GM19438 (cell line): ENCODE measurements at regions not wholly inside any gene's neighbourhood (a gene's known extent, or its start where the extent isn't known, plus 50 kb on each side); places are given as distances from the start of the nearest gene placed in this dataset.

Experiments
- ATAC-seq: cut with Tn5 transposase; IDR thresholded peaks from one replicate; pipeline ENCODE4 v1.9.1; 2021; ENCODE audit warnings: low read depth; ENCODE audit not compliant: unreplicated experiment

- ATAC-seq = no peak
Observed at GRCh38 chr13:102993348-102993747, 72.9 kb downstream of the SLC10A2 start.

GRCh38 chr13:102984210-102984609, 82.0 kb downstream of the SLC10A2 start:
- ATAC-seq = no peak

DNA sequence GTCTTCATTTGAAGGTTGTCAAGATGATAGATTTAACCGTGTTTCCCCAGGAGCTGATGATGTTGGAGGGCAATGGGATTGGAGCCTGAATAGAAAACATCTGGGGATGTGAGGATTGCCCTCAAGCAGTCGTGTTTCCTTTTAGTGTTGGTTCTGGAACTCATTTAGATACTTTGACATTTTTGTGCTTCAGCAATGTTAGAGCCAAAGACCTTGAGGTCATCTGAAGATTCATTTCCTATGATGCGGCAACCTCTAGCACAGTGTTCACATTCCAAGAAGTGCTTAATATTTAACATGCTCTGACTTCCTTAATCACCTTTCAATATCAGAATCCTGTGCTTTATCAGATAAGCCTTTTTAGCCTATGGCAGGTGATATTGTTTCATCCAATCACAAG, 82.7 kb downstream of the SLC10A2 start:
- no peak for ATAC-seq

- no peak for ATAC-seq
Observed at GRCh38 chr13:102980331-102980982, 85.8 kb downstream of the SLC10A2 start.

GRCh38 chr13:102978168-102978567, 88.0 kb downstream of the SLC10A2 start:
- ATAC-seq = no peak

GRCh38 chr13:102977471-102977870, 88.7 kb downstream of the SLC10A2 start:
- no peak for ATAC-seq

DNA sequence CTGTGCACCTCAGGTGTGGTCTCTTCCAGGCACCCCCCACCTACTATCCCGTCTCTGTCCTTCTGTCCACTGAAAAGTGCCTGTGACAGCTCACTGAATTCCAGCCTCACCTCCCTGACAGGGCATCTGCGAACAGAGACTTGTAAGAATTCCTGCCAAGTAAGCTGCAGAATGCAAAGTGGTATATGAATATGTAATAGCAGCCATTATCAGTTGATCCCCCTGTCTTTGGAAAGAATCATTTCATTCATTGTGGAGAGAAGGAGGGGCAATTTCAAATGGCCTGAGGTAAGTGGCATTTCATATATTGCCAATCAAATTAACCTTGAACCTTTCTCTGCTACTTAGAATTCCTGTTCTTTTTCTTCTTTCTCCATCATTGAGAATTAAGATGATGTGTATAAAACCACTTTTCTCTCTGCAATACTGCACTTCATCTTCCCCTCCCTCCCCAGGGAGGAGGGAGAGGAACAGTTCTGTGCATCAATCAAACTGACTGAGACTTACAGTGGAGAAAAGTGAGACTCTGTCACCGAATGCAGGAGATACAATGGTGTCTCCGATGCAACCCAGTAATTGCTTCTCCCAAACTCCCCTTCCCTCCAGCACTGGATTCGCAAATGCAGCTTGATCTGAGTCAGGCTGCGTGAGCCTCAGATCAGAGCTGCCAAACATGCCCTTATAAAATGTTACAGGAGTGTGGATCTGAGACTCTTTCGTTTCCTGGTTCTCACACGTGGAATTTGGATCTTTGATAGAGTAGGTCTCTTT, 91.7 kb downstream of the SLC10A2 start:
- ATAC-seq = no peak

DNA sequence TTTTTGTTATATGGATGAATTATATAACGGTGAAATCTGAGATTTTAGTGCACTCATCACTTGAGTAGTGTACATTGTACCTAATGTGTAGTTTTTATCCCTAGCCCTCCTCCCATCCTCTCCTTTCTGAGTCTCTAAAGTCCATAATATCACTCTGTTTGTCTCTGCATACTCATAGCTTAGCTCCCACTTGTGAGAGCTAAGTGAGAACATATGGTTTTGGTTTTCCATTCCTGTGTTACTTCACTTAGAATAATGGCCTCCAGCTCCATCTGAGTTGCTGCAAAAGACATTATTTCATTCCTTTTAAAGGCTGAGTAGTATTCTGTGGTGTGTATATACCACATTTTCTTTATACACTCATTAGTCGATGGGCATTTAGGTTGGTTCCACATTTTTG, 94.0 kb downstream of the SLC10A2 start:
- ATAC-seq = no peak

DNA sequence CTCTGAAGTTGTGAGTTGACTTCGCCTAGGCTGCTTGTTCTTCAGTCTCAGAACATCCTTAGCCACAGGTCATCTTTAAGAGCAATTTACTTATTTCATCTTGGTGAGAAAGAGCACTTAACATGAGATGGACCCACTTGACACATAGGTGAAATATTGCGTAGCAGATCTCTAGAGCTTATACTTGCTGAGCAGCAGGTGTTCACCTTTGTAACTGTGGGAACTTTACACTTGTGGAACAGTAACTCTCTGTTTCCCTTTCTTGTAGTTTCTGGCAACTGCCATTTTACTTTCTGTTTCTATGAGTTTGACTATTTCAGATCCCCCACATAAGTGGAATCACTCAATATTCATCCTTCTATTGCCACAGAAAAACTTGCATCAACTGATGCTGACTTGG, 95.7 kb downstream of the SLC10A2 start:
- ATAC-seq = peak; percentile 94

DNA sequence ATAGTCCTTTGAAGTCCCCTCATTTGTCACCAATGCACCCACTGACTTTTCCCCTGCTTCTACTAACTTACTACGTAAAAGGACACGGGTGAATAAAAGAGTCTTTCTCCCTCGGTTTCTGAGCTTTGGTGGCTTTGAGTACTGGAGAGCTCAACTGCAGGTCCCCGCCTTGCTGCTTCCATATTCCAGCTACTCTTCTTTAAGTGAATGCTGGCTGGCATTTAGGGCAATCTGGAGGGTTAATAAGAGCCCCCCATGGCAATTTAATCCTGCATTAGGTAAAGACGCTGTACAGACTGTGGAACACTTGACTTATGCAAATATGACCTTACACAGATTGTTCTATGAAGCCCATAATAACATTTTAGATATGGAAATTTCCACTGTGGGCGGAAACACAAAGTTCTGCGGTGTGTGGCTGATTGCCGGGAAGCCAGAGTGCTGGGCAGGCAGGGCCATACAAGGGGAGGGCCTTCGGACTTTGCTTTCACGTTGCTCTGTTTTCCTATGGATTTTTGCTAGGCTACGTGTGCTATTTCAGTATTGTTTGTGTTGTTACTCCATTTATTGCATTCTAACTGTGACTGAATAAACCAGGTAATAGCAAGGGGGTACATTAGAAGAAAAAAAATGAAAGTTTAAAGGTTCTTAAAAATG, 97.5 kb downstream of the SLC10A2 start:
- ATAC-seq = peak; percentile 46

DNA sequence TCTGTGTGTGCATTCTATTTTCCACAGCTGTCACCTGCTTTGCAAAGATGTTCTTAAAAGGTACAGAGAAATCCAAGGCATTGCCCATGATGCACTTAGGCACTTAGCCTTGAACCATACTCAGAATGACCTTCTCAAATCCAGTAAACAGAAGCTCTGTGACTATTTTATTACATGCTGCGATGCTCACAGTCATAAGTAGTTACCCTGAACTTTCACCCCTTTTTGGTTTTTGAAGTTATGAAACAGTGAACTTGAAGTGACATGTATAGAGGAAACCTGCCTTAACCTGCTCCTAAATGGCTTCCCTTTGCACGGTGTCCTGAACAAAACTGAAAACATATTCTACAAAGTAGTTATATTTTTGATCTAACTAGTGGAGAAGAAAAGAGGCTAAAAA, 100.4 kb downstream of the SLC10A2 start:
- no peak for ATAC-seq

DNA sequence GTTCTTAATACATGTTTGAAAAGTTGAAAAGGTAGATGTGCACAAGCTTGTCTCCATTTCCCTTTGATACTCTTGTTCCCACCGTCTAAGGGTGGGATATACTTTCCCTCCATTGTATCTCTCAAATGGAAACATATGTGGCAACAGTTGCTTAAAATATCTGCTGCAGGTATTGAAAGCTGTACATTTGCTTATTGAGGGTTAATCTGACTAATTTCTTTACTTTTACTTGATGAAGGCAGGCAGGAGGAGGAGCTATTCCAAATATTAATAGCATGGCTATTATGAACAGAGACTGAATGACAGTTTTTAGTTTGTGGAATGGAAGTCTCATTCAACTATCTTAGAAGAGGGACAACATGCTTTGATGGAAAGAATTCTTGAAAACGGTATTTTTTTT, 103.8 kb downstream of the SLC10A2 start:
- no peak for ATAC-seq

- ATAC-seq = no peak
Observed at GRCh38 chr13:102960959-102961358, 105.3 kb downstream of the SLC10A2 start.

DNA sequence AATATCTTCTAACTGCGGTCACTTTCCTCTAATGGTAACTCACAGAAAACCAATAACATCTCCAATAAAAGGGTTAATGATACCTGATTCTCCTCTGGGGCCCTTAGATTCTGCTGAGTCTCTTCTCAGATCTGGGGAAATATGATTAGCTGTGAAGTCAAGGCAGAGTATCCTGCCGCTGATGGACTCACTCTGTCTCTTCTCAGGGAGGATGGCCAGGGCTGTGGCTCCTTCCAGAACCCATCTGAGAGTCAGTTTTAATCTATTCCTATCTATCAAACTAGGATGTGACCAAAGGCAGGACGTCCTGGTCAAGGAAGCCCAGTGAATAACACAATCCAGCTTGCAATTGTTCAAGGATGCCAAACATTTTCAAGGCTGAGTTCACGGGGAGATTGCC, 109.8 kb downstream of the SLC10A2 start:
- no peak for ATAC-seq

DNA sequence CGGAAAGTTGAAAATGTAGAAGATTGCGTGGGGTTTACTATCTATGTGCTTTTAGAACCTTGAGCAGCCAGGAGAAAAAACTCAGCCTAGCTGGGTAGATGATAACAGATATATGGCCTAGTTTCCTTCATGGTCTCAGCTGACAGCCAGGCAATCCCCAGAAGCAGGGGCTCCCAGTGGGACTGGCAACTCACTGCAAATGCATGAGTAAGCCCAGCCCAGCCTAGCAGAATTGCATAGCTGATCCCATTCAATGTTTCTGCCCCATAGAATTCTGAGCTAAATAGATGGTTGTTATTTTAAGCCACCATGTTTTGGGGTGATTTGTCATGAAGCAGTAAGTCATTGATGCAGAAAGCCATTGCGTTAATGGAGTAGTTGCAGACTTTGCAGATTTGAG, 108.5 kb downstream of the ERCC5 start:
- no peak for ATAC-seq

DNA sequence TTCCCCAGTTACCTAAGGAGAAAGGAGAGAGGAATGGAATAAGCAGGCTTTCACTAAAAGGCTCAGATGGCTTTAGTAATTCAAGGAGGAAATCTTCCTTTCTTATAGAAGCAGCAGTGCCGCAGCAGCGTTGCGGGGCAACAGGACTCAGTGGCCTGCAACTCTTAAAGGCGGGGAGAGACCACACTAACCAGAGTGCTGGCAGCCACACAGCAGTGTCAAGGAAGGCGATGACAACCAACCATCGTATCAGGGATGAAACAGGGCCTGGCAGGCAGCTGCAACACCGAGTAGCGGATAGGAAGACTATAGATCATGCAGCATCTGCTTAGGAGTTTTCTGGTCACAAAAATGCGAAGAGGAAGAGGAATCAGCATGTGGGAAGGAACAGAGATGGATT, 106.0 kb downstream of the ERCC5 start:
- no peak for ATAC-seq

DNA sequence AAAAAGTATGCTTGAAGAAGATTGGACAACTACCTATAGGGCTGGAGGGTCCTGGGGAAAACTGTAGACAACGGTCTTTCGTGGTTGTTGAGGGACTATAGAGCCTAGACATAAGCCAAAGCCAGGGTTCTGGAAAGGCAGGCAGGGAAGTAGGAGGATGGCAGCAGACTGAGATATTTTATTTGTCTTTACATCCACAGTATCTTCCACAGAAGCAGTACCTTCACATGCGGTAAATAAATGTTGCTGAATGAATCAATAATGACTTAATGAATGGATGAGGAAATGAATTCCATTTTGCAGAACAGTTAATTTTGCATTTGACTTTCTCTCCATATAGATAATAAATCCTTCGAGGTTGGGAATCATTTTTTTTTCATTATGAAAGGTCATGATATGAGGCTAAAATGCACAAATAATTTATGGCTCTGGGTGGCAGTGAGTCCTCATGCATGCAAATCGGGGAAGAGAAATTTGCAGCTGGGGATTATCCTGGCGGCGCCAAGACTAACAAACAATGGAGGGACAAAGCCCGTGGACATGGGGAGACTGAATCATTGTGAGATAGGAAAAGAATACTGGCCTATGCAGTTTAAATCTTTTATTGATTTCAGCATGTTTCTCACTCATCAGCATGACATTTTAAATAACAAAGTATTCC, 102.0 kb downstream of the ERCC5 start:
- no peak for ATAC-seq

DNA sequence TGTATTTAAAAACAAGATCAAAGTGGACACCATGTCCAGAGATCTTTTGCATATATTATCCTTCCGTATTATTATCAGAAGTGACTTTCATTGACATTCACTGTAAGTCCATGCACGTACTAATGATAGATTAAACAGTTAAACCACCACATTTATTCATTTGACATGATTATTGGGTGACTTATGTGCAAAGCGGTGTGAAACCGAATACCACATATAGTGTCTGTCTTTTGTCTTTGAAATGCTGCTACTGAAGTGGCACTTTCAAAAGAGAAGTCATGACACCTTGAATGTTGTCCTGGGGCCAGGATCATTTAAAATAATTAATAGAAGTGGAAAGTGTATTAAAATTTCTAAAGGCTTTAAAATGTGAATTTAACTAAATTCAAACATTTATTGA, 100.1 kb downstream of the ERCC5 start:
- ATAC-seq = no peak

DNA sequence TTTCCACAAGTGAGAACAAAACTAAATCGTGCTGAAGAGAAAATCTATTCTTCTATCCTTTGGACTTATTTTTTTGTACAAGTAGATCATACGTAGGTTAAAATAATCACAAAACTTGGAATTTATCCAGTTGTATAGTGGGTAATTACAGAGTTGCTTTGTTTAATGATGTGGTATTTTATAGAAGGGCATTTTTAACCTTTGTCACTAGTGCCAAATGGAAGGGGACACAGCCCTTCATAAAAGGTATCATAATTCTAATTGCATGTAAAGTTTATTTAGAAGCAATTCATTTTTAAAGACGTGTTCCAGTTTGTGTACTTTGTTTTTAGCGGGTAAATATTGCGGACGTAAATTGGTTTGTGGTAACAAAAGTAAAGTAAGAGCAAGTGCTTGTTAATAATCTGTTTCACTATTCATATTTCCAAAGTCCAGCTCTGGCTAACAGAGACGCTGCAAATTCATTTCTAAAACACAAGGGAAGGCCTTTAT, 99.5 kb downstream of the ERCC5 start:
- ATAC-seq = no peak

GRCh38 chr13:102944821-102945220, 99.0 kb downstream of the ERCC5 start:
- no peak for ATAC-seq

DNA sequence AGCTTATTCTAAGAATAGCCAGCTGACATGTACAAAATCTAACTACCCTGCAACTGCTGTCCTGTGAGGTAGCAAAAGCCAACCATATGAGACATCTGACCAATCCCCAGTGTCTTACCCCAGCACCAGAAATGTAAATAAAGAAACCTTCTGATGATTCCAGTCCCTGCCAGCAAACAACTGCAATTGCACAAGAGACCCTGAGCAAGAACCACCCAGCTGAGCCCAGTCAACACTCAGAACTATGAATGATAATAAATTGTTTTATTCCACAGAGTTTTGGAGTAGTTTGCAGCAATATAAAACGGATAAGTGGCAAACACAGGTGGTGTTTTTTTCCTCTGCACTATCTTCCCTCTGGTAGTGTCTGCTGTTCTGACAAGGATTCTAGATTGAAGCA, 94.9 kb downstream of the ERCC5 start:
- ATAC-seq = no peak
